SK-N-SH (cell line): ENCODE measurements at regions not wholly inside any gene's neighbourhood (a gene's known extent, or its start where the extent isn't known, plus 50 kb on each side); places are given as distances from the start of the nearest gene placed in this dataset.

Experiments
- CTCF ChIA-PET: fragments of 300-600, 350-600 bp; formaldehyde crosslinking; extraction: SDS; loops from one replicate; lab custom pipeline; 2021; lab: Yijun Ruan, JAX
- POLR2A ChIA-PET: fragments of 350-600 bp; sonication (Branson Sonifier 250); formaldehyde crosslinking; extraction: SDS; loops from one replicate; lab custom pipeline; 2020; ENCODE audit warnings: antibody characterized with exemption, inconsistent platforms; lab: Yijun Ruan, JAX
- DNase-seq: peaks from one replicate; pipeline ENCODE4 v3.0.0; 2012
- H2AFZ ChIP-seq: fragments of 200-600 bp; sonication (generic); 2 replicates; pipeline ENCODE4 v1.8.1; 2016; ENCODE audit warnings: antibody characterized with exemption, mild to moderate bottlenecking, low read depth
- H3F3A ChIP-seq: fragments of 200-600 bp; sonication (generic); replicated peaks from 2 replicates; pipeline ENCODE3; 2016; ENCODE audit warnings: antibody characterized with exemption, mild to moderate bottlenecking; ENCODE audit not compliant: insufficient read depth
- H3K27ac ChIP-seq, 2 experiments: fragments of 200-500 bp in 1 of 2; fragments of 200-600 bp in 1 of 2; sonication (Bioruptor generic) in 1 of 2; sonication (generic), shearing (Covaris generic) in 1 of 2; 2 replicates each; pipeline versions ENCODE4 v1.5.1 to v1.6.1; 2014 to 2016; ENCODE audit warnings: low read depth in 2 of 2, inconsistent platforms in 1 of 2, low read length in 1 of 2, mild to moderate bottlenecking in 1 of 2, mixed read lengths in 1 of 2
- H3K27me3 ChIP-seq: fragments of 200-600 bp; sonication (generic), shearing (Covaris generic); 2 replicates; pipeline ENCODE4 v1.6.1; 2016; ENCODE audit warnings: mixed run types; ENCODE audit not compliant: insufficient read depth
- H3K36me3 ChIP-seq, 2 experiments: fragments of 200-500 bp in 1 of 2; fragments of 200-600 bp in 1 of 2; sonication (Bioruptor generic) in 1 of 2; sonication (generic) in 1 of 2; replicated peaks in 1 of 2; 2 replicates each; pipeline versions ENCODE3 to v1.5.1; 2014 to 2016; ENCODE audit warnings: low read length in 1 of 2, mild to moderate bottlenecking in 1 of 2; ENCODE audit not compliant: insufficient read depth in 2 of 2, control insufficient read depth in 1 of 2
- H3K4me1 ChIP-seq, 2 experiments: fragments of 200-500 bp in 1 of 2; fragments of 200-600 bp in 1 of 2; sonication (Bioruptor generic) in 1 of 2; sonication (generic), shearing (Covaris generic) in 1 of 2; 2 replicates each; pipeline versions ENCODE4 v1.5.1 to v1.6.1; 2014 to 2016; ENCODE audit warnings: low read depth in 1 of 2, low read length in 1 of 2, mixed run types in 1 of 2; ENCODE audit not compliant: insufficient read depth in 2 of 2, control insufficient read depth in 1 of 2
- H3K4me2 ChIP-seq: fragments of 200-600 bp; sonication (generic), shearing (Covaris generic); 2 replicates; pipeline ENCODE4 v1.6.1; 2017; ENCODE audit warnings: mixed run types
- H3K4me3 ChIP-seq, 2 experiments: fragments of 200-500 bp in 1 of 2; fragments of 200-600 bp in 1 of 2; sonication (Bioruptor generic) in 1 of 2; sonication (generic), shearing (Covaris generic) in 1 of 2; 2 replicates each; pipeline versions ENCODE4 v1.5.1 to v1.8.1; 2014 to 2016; ENCODE audit warnings: low read depth in 2 of 2, inconsistent platforms in 1 of 2, low read length in 1 of 2, mild to moderate bottlenecking in 1 of 2, mixed read lengths in 1 of 2, moderate library complexity in 1 of 2
- H3K79me2 ChIP-seq: fragments of 200-600 bp; sonication (generic); 2 replicates; pipeline ENCODE4 v1.8.1; 2017; ENCODE audit warnings: mild to moderate bottlenecking; ENCODE audit not compliant: insufficient read depth
- H3K9ac ChIP-seq: fragments of 200-600 bp; sonication (generic); 2 replicates; pipeline ENCODE4 v1.6.1; 2017; ENCODE audit warnings: mixed run types
- H3K9me2 ChIP-seq: fragments of 200-600 bp; sonication (generic); 2 replicates; pipeline ENCODE4 v1.6.1; 2017; ENCODE audit warnings: mixed run types
- H3K9me3 ChIP-seq: fragments of 200-600 bp; sonication (generic); 2 replicates; pipeline ENCODE4 v1.6.1; 2017; ENCODE audit warnings: mixed run types, mild to moderate bottlenecking, moderate library complexity
- H4K20me1 ChIP-seq: fragments of 200-600 bp; sonication (generic); 2 replicates; pipeline ENCODE4 v1.6.1; 2017; ENCODE audit warnings: mild to moderate bottlenecking, mixed run types; ENCODE audit not compliant: insufficient read depth
- ELF1 ChIP-seq: IDR thresholded peaks from 2 replicates; pipeline ENCODE4 v1.4.0; 2012
- FOXJ3 ChIP-seq: sonication (generic); formaldehyde crosslinking; IDR thresholded peaks from 2 replicates; pipeline ENCODE4 v1.5.1; 2020; ENCODE audit warnings: mild to moderate bottlenecking, missing genetic modification reagents
- FOXM1 ChIP-seq: IDR thresholded peaks from 2 replicates; pipeline ENCODE4 v1.4.0; 2012; ENCODE audit warnings: low read depth, mild to moderate bottlenecking
- JUND ChIP-seq: IDR thresholded peaks from 2 replicates; pipeline ENCODE4 v1.4.0; 2012
- MEF2A ChIP-seq: IDR thresholded peaks from 2 replicates; pipeline ENCODE4 v1.4.0; 2012; ENCODE audit warnings: low read depth, borderline replicate concordance
- RAD21 ChIP-seq: IDR thresholded peaks from 2 replicates; pipeline ENCODE4 v1.6.1; 2012; ENCODE audit warnings: mild to moderate bottlenecking, low read length
- RXRA ChIP-seq: IDR thresholded peaks from 2 replicates; pipeline ENCODE4 v1.4.0; 2012; ENCODE audit warnings: low read depth, mild to moderate bottlenecking, borderline replicate concordance
- SIN3A ChIP-seq: IDR thresholded peaks from 2 replicates; pipeline ENCODE4 v1.6.1; 2012; ENCODE audit warnings: low read depth, mild to moderate bottlenecking, low read length, moderate library complexity, borderline replicate concordance
- SMC3 ChIP-seq: IDR thresholded peaks from 2 replicates; pipeline ENCODE4 v1.6.1; 2012; ENCODE audit warnings: low read depth, low read length, improper control_type of control experiment
- TAF1 ChIP-seq: IDR thresholded peaks from 2 replicates; pipeline ENCODE4 v1.6.1; 2012; ENCODE audit warnings: low read depth, mild to moderate bottlenecking, low read length, moderate library complexity, borderline replicate concordance
- TEAD4 ChIP-seq: IDR thresholded peaks from 2 replicates; pipeline ENCODE4 v1.4.0; 2012; ENCODE audit warnings: mild to moderate bottlenecking, borderline replicate concordance; ENCODE audit not compliant: insufficient read depth
- YY1 ChIP-seq: IDR thresholded peaks from 2 replicates; pipeline ENCODE4 v1.4.0; 2012; ENCODE audit warnings: low read depth, mild to moderate bottlenecking
- WGBS: methylation state at CpG from one replicate; pipeline ENCODE4 v1.1.6; 2017; ENCODE audit warnings: low lambda C conversion rate; 5-methylcytosine and 5-hydroxymethylcytosine counted together
- TF ChIP-seq, protein P1 (sequence below): fragments of 150-350 bp; IDR thresholded peaks from 2 replicates; pipeline ENCODE4 v1.6.1; 2016; ENCODE audit warnings: mild to moderate bottlenecking, low read depth, low read length
- TF ChIP-seq, protein P2 (sequence below): fragments of 150-350 bp; IDR thresholded peaks from 2 replicates; pipeline ENCODE4 v1.6.1; 2017; ENCODE audit warnings: antibody characterized with exemption, low read length, low read depth, borderline replicate concordance
- TF ChIP-seq, protein P3 (sequence below): IDR thresholded peaks from 2 replicates; pipeline ENCODE4 v1.4.0; 2012; ENCODE audit warnings: low read depth

DNA sequence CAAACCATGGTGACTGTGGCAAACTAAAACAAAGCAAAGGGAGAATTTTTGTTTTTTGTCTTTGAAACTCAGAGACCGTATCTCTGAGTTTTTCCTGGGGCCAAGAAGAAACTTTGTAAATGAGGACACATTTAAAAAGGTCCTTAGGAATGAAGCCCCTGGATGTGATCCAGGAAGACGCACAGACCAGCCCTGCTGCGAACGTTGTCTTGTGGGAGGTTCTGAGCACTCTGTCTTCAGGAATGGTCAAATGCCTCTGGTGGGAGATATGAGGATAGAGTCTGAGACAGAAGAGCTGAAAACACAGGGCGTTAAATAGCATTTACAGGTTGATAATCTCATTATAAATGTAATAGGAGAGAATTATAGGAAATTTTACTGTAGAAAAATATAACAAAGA, 893.5 kb upstream of the KLHL29 start:
- H3K79me2 ChIP-seq = no peaks in the 10 kb centered on the region
- no peaks in the 10 kb centered on the region for H3K36me3 ChIP-seq
- no peaks in the 10 kb centered on the region for H3K9me2 ChIP-seq
- TF ChIP-seq, protein P1, sequence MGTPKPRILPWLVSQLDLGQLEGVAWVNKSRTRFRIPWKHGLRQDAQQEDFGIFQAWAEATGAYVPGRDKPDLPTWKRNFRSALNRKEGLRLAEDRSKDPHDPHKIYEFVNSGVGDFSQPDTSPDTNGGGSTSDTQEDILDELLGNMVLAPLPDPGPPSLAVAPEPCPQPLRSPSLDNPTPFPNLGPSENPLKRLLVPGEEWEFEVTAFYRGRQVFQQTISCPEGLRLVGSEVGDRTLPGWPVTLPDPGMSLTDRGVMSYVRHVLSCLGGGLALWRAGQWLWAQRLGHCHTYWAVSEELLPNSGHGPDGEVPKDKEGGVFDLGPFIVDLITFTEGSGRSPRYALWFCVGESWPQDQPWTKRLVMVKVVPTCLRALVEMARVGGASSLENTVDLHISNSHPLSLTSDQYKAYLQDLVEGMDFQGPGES = no peak
- TF ChIP-seq SIN3A (no peak), JUND (no peak), FOXJ3 (CRISPR knock-in tag) (no peak), TEAD4 (no peak), ELF1 (no peak)
- TF ChIP-seq, protein P2, sequence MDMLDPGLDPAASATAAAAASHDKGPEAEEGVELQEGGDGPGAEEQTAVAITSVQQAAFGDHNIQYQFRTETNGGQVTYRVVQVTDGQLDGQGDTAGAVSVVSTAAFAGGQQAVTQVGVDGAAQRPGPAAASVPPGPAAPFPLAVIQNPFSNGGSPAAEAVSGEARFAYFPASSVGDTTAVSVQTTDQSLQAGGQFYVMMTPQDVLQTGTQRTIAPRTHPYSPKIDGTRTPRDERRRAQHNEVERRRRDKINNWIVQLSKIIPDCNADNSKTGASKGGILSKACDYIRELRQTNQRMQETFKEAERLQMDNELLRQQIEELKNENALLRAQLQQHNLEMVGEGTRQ = no peak
- no peak for DNase-seq
- H3K9ac ChIP-seq = no peak overlapping the region
- H3K4me1 ChIP-seq = no peaks in the 10 kb centered on the region
- no peaks in the 10 kb centered on the region for H3K27me3 ChIP-seq
- CTCF ChIA-PET = interaction anchor here (1.3 kb wide), 1 partner anchor 28 kb away, joined by 3 read pairs; no protein-coding TSS in a partner anchor
- 37% methylated on average over 5 of the region's 5 CpGs for WGBS
- no peak overlapping the region for H3K4me2 ChIP-seq
- no peaks in the 10 kb centered on the region for H4K20me1 ChIP-seq
- H3K27ac ChIP-seq = no peak overlapping the region
- POLR2A ChIA-PET = no interaction called here
- H3F3A ChIP-seq = no peaks in the 10 kb centered on the region
- no peaks in the 10 kb centered on the region for H3K9me3 ChIP-seq
- no peak overlapping the region for H2AFZ ChIP-seq
- no peak overlapping the region for H3K4me3 ChIP-seq

DNA sequence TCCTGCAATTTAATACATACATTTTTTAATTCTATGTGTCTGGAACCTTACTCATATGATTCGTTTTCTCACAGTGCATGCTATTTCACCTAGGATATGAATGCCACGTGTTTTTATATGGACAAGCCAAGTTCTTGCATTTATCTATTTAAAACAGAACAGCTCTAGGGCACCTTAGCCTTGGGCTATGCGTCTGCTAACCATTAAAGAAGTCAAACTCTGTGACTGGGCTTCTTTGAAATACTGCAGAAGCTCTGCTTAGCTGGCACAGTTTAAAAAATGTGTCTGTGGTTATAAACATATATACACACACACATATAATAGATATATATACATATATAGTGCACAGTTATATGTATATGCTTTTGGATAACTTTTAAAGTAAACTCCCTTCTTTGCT, 890.8 kb upstream of the KLHL29 start:
- Histone ChIP-seq H3K4me1 (no peaks in the 10 kb centered on the region), H3K27ac (no peak overlapping the region), H3F3A (no peaks in the 10 kb centered on the region), H3K79me2 (no peaks in the 10 kb centered on the region)
- TF ChIP-seq JUND (no peak), FOXM1 (no peak), SMC3 (no peak), MEF2A (no peak), SIN3A (no peak), RXRA (no peak), YY1 (no peak), TAF1 (no peak), RAD21 (no peak)
- TF ChIP-seq, protein P3, sequence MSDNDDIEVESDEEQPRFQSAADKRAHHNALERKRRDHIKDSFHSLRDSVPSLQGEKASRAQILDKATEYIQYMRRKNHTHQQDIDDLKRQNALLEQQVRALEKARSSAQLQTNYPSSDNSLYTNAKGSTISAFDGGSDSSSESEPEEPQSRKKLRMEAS = no peak
- TF ChIP-seq, protein P1 = no peak
- TF ChIP-seq, all 33 proteins: peak for 0
- Histone ChIP-seq H3K9me2 (no peaks in the 10 kb centered on the region), H3K36me3 (no peaks in the 10 kb centered on the region), H3K4me3 (no peak overlapping the region), H3K9me3 (no peaks in the 10 kb centered on the region), H3K9ac (no peak overlapping the region), H4K20me1 (no peaks in the 10 kb centered on the region), H3K27me3 (no peaks in the 10 kb centered on the region), H2AFZ (no peak overlapping the region), H3K4me2 (no peak overlapping the region)
- CTCF ChIA-PET = no interaction called here
- 8% methylated on average over 3 of the region's 3 CpGs for WGBS
- POLR2A ChIA-PET = no interaction called here
- no peak for DNase-seq
